ENCODE measurements at regions not wholly inside any gene's neighbourhood (a gene's known extent, or its start where the extent isn't known, plus 50 kb on each side); places are given as distances from the start of the nearest gene placed in this dataset.

- TF ChIP-seq CTCF (IDR thresholded peaks at IDR 0.05) (no peak), POLR2A (IDR thresholded peaks at IDR 0.05) (no peak), POLR2AphosphoS5 (IDR thresholded peaks at IDR 0.05; ENCODE audit: insufficient read depth in 1 of 2, low read depth in 1 of 2) (no peak)
Observed at GRCh38 chr4:64130907-64131306, 278.3 kb downstream of the TECRL start.
